ENCODE measurements at regions not wholly inside any gene's neighbourhood (a gene's known extent, or its start where the extent isn't known, plus 50 kb on each side); places are given as distances from the start of the nearest gene placed in this dataset.

GRCh38 chr9:36462245-36462644 lies 62.2 kb upstream of the RNF38 start:
- no peak for DNase-seq (ENCODE audit: low read depth in 2 of 2)

DNA sequence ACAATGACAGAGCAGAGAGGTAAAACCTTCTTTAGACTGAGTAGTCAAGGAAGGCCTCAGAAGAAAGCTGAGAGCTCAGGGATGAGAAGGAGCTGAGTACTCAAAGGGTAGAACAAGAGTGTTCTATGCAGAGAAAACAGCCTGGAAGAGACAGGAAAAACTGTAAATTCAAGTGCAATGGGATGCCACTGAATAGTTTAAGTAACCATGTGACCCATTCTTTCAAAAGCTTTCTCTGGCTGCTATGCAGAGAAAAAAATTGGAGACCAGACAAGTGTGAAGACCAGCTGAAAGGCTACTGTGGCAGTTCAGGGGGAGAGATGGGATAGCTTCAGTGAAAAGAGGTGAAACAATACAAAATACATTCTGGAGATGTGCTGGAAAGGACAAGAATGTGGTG lies 61.3 kb upstream of the RNF38 start:
- no peak for DNase-seq (ENCODE audit: low read depth in 2 of 2)

GRCh38 chr9:36458430-36458915 lies 58.4 kb upstream of the RNF38 start:
- DNase-seq (ENCODE audit: low read depth in 2 of 2), result peak; percentile 6 to 23

- DNase-seq (ENCODE audit: low read depth in 2 of 2), result no peak
Observed at GRCh38 chr9:36457836-36458429, 57.9 kb upstream of the RNF38 start.

DNA sequence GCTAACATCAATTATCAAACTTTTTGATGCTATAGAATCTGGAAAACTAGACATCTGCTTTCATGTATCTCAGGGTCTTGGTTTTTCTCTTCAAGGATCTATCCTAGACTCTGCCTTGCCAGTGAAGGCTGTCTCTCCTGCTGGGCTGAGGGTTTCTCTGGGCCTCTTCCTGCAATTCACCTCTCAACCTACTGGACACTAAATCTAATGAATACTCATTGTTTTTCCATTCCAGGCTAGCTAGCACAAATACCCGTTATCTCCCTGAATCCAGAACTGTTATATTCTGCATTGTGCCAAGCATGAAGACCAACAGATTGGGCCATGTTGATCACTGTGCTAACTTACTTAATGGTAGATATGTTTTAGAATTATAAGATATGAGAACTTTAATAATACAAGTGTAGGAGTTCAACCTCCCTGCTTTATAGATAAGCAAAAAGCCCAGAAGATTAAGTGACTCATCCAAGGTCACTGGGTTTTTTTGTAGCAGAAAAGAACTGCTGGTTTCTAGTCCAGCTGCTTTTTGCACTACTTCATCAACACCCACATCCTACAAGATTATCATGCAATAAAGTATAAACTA lies 56.5 kb upstream of the RNF38 start:
- no peak for DNase-seq (ENCODE audit: low read depth in 2 of 2)

- no peak for DNase-seq (ENCODE audit: low read depth in 2 of 2)
Observed at GRCh38 chr9:36451949-36452348, 51.9 kb upstream of the RNF38 start.

- no peak for DNase-seq (ENCODE audit: low read depth in 2 of 2)
Observed at GRCh38 chr9:36450110-36450732, 50.2 kb upstream of the RNF38 start.
